ENCODE measurements at regions not wholly inside any gene's neighbourhood (a gene's known extent, or its start where the extent isn't known, plus 50 kb on each side); places are given as distances from the start of the nearest gene placed in this dataset.

GRCh38 chr5:160961761-160962160, 109.8 kb upstream of the ATP10B start:
- no peak for TF ChIP-seq RAD21 (IDR thresholded peaks at IDR 0.05; ENCODE audit: low read length)
- TF ChIP-seq YY1 (IDR thresholded peaks at IDR 0.05; ENCODE audit: low read depth): no peak
- no peak for TF ChIP-seq CTCF (IDR thresholded peaks at IDR 0.05)
- no peak for TF ChIP-seq GABPA (IDR thresholded peaks at IDR 0.05; ENCODE audit: low read depth)
- no peak for TF ChIP-seq MAX (IDR thresholded peaks at IDR 0.05; ENCODE audit: low read depth)
- no peak for TF ChIP-seq PBX3 (IDR thresholded peaks at IDR 0.05)
- no peak for TF ChIP-seq EP300 (IDR thresholded peaks at IDR 0.05; ENCODE audit: borderline replicate concordance in 1 of 2, low read depth in 1 of 2, low read length in 1 of 2)
- no peak for TF ChIP-seq RFX5 (IDR thresholded peaks at IDR 0.05; ENCODE audit: low read length)
- no peak for TF ChIP-seq CHD2 (IDR thresholded peaks at IDR 0.05; ENCODE audit: low read length, partially characterized antibody)
- TF ChIP-seq FOXM1 (IDR thresholded peaks at IDR 0.05; ENCODE audit: low read depth): no peak
- TF ChIP-seq POLR2AphosphoS5 (IDR thresholded peaks at IDR 0.05; ENCODE audit: low read depth, low read length): no peak
- no peak for TF ChIP-seq RCOR1 (IDR thresholded peaks at IDR 0.05; ENCODE audit: low read length)
- TF ChIP-seq JUND (IDR thresholded peaks at IDR 0.05): no peak
- TF ChIP-seq TCF12 (IDR thresholded peaks at IDR 0.05): no peak

All from SK-N-SH (cell line).